Limb (tissue), 2 donors: ENCODE measurements at regions not wholly inside any gene's neighbourhood (a gene's known extent, or its start where the extent isn't known, plus 50 kb on each side); places are given as distances from the start of the nearest gene placed in this dataset.
A peak's percentile ranks its signal among the peaks of the same experiment; 100 is the strongest.

Source experiments
- DNase-seq, 2 donors: peaks; one replicate each; pipeline ENCODE4 v3.0.0-alpha.2; 2016; ENCODE audit errors: extremely low spot score in 2 of 2

- no peak for DNase-seq
Measured at GRCh38 chr19:33947265-33947964, 150.7 kb downstream of the KCTD15 start.

- DNase-seq: no peak
Measured at GRCh38 chr19:33948651-33949335, 152.1 kb downstream of the KCTD15 start.

- DNase-seq: no peak
Measured at GRCh38 chr19:33950091-33950750, 153.6 kb downstream of the KCTD15 start.

GRCh38 chr19:33953023-33953422, 156.4 kb downstream of the KCTD15 start:
- no peak for DNase-seq

GRCh38 chr19:33953592-33953991, 156.9 kb downstream of the KCTD15 start:
- DNase-seq: no peak

GRCh38 chr19:33954686-33955085, 158.0 kb downstream of the KCTD15 start:
- no peak for DNase-seq

GRCh38 chr19:33956941-33957340, 160.3 kb downstream of the KCTD15 start:
- no peak for DNase-seq

- no peak for DNase-seq
Measured at GRCh38 chr19:33957804-33958203, 161.1 kb downstream of the KCTD15 start.

- DNase-seq: no peak
Measured at GRCh38 chr19:33960566-33960965, 163.9 kb downstream of the KCTD15 start.

- DNase-seq: no peak
Measured at GRCh38 chr19:33962161-33962560, 165.5 kb downstream of the KCTD15 start.

- no peak for DNase-seq
Measured at GRCh38 chr19:33963514-33963913, 166.8 kb downstream of the KCTD15 start.

GRCh38 chr19:33971073-33971472, 174.4 kb downstream of the KCTD15 start:
- DNase-seq: no peak

GRCh38 chr19:33977756-33978685, 181.4 kb downstream of the KCTD15 start:
- DNase-seq: no peak

- DNase-seq: no peak
Measured at GRCh38 chr19:33982706-33983105, 186.0 kb downstream of the KCTD15 start.

GRCh38 chr19:33988601-33989000, 183.7 kb upstream of the LSM14A start:
- DNase-seq: no peak

- no peak for DNase-seq
Measured at GRCh38 chr19:33997690-33998089, 174.6 kb upstream of the LSM14A start.

- DNase-seq: no peak
Measured at GRCh38 chr19:33998302-33998701, 174.0 kb upstream of the LSM14A start.

GRCh38 chr19:33998739-33999345, 173.5 kb upstream of the LSM14A start:
- DNase-seq: peak in 1 of 2 donors; percentile 23

- DNase-seq: no peak
Measured at GRCh38 chr19:34017024-34017423, 155.3 kb upstream of the LSM14A start.

GRCh38 chr19:34017601-34018000, 154.7 kb upstream of the LSM14A start:
- DNase-seq: no peak

- DNase-seq: no peak
Measured at GRCh38 chr19:34018546-34018945, 153.8 kb upstream of the LSM14A start.
